ENCODE measurements at regions not wholly inside any gene's neighbourhood (a gene's known extent, or its start where the extent isn't known, plus 50 kb on each side); places are given as distances from the start of the nearest gene placed in this dataset.

DNA sequence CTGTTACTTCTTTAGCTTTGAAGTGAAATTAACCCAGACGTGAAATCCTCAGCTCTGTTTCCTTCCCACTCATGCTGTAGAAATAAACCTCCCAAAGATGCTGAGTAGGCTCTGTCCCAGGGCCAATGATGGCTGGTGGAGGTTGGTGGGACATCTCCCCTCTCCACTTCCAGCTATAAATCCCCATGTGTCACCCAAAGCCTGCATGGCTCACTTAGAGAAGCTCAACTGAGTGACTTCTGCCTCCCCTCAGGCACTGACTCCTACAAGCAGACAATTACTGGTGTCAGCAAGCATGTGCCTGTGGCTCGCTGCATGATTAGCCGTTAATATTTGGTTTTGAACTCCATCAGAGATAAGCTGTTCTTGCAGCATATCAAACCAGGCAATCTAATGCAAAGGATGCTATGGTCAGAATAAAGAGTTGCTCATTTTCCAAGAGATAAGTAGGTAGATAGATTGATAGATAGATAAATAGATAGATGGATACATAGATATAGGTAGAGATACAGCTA, 569.5 kb upstream of the WWC1 start (continued):
- TF ChIP-seq, protein P1, sequence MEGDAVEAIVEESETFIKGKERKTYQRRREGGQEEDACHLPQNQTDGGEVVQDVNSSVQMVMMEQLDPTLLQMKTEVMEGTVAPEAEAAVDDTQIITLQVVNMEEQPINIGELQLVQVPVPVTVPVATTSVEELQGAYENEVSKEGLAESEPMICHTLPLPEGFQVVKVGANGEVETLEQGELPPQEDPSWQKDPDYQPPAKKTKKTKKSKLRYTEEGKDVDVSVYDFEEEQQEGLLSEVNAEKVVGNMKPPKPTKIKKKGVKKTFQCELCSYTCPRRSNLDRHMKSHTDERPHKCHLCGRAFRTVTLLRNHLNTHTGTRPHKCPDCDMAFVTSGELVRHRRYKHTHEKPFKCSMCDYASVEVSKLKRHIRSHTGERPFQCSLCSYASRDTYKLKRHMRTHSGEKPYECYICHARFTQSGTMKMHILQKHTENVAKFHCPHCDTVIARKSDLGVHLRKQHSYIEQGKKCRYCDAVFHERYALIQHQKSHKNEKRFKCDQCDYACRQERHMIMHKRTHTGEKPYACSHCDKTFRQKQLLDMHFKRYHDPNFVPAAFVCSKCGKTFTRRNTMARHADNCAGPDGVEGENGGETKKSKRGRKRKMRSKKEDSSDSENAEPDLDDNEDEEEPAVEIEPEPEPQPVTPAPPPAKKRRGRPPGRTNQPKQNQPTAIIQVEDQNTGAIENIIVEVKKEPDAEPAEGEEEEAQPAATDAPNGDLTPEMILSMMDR (IDR thresholded peaks at IDR 0.05; ENCODE audit: low read depth, low read length, missing input control) = no peak
- TF ChIP-seq RAD21 (IDR thresholded peaks at IDR 0.05) (no peak), YY1 (IDR thresholded peaks at IDR 0.05) (no peak), FOXA2 (IDR thresholded peaks at IDR 0.05) (no peak)

- no peak overlapping the region for H3K4me3 ChIP-seq (ENCODE audit: low read depth in 1 of 3, low read length in 3 of 3)
- H3K4me1 ChIP-seq (ENCODE audit: control insufficient read depth in 4 of 4, insufficient read depth in 4 of 4, low read length in 3 of 4) = no peaks in the 10 kb centered on the region
- H3K27ac ChIP-seq (ENCODE audit: low read depth in 1 of 2, low read length in 2 of 2) = no peak overlapping the region
- peak; percentile 72 for DNase-seq (ENCODE audit: low spot score)
- no peaks in the 10 kb centered on the region for H3K36me3 ChIP-seq (ENCODE audit: control insufficient read depth in 4 of 4, insufficient read depth in 3 of 4, low read depth in 1 of 4, low read length in 3 of 4)
- no peaks in the 10 kb centered on the region for H3K27me3 ChIP-seq (ENCODE audit: control insufficient read depth in 4 of 4, insufficient read depth in 4 of 4, low read length in 3 of 4)
- no peaks in the 10 kb centered on the region for H3K9me3 ChIP-seq (ENCODE audit: control insufficient read depth in 4 of 4, low read length in 3 of 4)
- no peak overlapping the region for H3K9ac ChIP-seq (ENCODE audit: low read depth in 1 of 2, low read length in 2 of 2)
- 15% methylated on average over 9 of the region's 9 CpGs for WGBS
- peak; percentile 76 for TF ChIP-seq YY1 (IDR thresholded peaks at IDR 0.05)
- no peak for TF ChIP-seq JUND (IDR thresholded peaks at IDR 0.05)
- TF ChIP-seq FOXA1 (IDR thresholded peaks at IDR 0.05) = no peak
- no peak for TF ChIP-seq TAF1 (conservative IDR thresholded peaks at IDR 0.05)
- no peak for TF ChIP-seq REST (IDR thresholded peaks at IDR 0.05)
- peak; percentile 81 to 89 for TF ChIP-seq RAD21 (IDR thresholded peaks at IDR 0.05)
- TF ChIP-seq, protein P1 (IDR thresholded peaks at IDR 0.05; ENCODE audit: low read depth, low read length, missing input control) = peak; percentile 85
These were observed 568.1 kb upstream of the WWC1 start for GRCh38 chr5:167723254-167723871.

DNA sequence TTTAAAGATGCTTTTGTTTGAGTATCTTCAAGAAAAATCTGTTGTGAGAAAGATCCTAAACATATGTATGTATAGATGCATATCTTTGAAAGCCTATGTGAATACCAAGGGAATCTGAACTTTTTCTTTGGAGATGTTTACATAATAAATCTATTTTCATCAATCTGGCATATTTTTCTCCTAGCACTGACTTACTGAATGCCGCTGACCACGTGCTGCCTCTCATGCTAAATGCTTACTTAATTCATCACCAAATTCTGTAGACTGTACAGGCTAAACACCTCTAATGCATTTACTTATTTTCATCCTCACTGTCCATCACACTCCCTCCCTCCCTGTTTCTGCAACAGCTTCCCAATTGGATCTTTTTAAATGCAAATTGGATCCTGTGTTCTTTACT, 566.2 kb upstream of the WWC1 start:
- 74% methylated on average over 2 of the region's 2 CpGs for WGBS
- no peak for TF ChIP-seq YY1 (IDR thresholded peaks at IDR 0.05)
- no peak for TF ChIP-seq FOXA2 (IDR thresholded peaks at IDR 0.05)
- TF ChIP-seq RAD21 (IDR thresholded peaks at IDR 0.05) = no peak
- TF ChIP-seq MAX (IDR thresholded peaks at IDR 0.05) = no peak
- TF ChIP-seq JUND (IDR thresholded peaks at IDR 0.05) = no peak
- TF ChIP-seq, protein P1 (IDR thresholded peaks at IDR 0.05; ENCODE audit: low read depth, low read length, missing input control) = no peak
- no peak for TF ChIP-seq ATF3 (IDR thresholded peaks at IDR 0.05)
- no peak for TF ChIP-seq TAF1 (conservative IDR thresholded peaks at IDR 0.05)
- no peak for TF ChIP-seq REST (IDR thresholded peaks at IDR 0.05)
- no peak for TF ChIP-seq SP1 (IDR thresholded peaks at IDR 0.05)
- TF ChIP-seq FOXA1 (IDR thresholded peaks at IDR 0.05) = no peak
- no peak for TF ChIP-seq HNF4A (conservative IDR thresholded peaks at IDR 0.05)

More for the DNA sequence above, 566.2 kb upstream of the WWC1 start:
- Histone ChIP-seq H3K27me3 (ENCODE audit: control insufficient read depth in 4 of 4, insufficient read depth in 4 of 4, low read length in 3 of 4) (no peaks in the 10 kb centered on the region), H3K9ac (ENCODE audit: low read depth in 1 of 2, low read length in 2 of 2) (no peak overlapping the region), H3K27ac (ENCODE audit: low read depth in 1 of 2, low read length in 2 of 2) (no peak overlapping the region), H3K9me3 (ENCODE audit: control insufficient read depth in 4 of 4, low read length in 3 of 4) (no peaks in the 10 kb centered on the region), H3K4me1 (ENCODE audit: control insufficient read depth in 4 of 4, insufficient read depth in 4 of 4, low read length in 3 of 4) (no peaks in the 10 kb centered on the region), H3K36me3 (ENCODE audit: control insufficient read depth in 4 of 4, insufficient read depth in 3 of 4, low read depth in 1 of 4, low read length in 3 of 4) (no peaks in the 10 kb centered on the region), H3K4me3 (ENCODE audit: low read depth in 1 of 3, low read length in 3 of 3) (no peak overlapping the region)
- DNase-seq (ENCODE audit: low spot score) = no peak

Data from liver (tissue), 8 donors.